ENCODE measurements at regions not wholly inside any gene's neighbourhood (a gene's known extent, or its start where the extent isn't known, plus 50 kb on each side); places are given as distances from the start of the nearest gene placed in this dataset.

GRCh38 chr16:14334366-14335080 lies 263.4 kb downstream of the MRTFB start:
- no peak for DNase-seq

- no peak for DNase-seq
Measured at GRCh38 chr16:14333361-14333760, 262.2 kb downstream of the MRTFB start.

GRCh38 chr16:14331020-14331419 lies 259.9 kb downstream of the MRTFB start:
- no peak for DNase-seq

GRCh38 chr16:14329727-14330350 lies 258.7 kb downstream of the MRTFB start:
- DNase-seq: no peak

DNA sequence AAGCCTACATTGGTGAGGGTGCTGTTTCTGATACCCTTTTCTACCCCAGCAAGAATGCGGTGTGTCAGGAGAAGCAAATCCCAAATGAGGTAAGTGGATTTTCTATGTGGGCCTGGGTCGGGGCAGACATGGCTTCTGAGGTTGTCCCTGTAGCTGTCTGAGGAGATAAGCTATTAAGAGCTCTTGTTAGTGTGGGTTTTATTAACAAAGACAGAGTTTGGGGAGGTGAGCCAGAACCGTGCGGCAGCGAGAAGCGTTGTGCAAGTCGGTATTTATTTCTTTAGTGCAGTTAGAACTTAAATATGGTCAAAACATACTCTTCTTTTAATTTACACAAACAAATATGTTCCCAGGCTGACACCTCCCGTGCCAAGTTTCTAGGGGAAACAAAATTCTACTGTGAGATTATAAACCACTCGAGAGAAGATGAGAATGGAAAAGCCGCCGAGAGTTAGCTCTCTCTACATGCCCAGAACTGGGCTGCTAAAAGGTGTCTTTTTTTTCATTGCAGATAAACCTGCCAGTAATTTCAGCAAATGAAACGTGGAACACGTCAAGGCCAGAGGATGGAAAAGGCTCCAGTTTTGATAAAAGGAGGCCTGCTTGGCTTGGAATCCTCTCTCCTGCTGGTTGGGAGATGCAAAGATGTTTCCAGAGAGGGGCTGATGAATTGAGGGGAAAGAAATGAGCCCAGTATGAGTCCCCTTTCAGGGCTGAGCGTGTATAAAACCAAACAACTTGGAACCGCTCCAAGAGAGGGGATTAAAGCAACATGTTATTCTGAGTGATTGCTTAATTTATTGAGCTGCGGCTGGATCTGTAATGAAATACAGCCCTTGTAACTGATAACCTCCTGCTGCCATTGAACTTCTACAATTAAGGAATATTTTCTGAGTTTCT lies 254.6 kb downstream of the MRTFB start:
- DNase-seq: peak; percentile 36 to 64

DNA sequence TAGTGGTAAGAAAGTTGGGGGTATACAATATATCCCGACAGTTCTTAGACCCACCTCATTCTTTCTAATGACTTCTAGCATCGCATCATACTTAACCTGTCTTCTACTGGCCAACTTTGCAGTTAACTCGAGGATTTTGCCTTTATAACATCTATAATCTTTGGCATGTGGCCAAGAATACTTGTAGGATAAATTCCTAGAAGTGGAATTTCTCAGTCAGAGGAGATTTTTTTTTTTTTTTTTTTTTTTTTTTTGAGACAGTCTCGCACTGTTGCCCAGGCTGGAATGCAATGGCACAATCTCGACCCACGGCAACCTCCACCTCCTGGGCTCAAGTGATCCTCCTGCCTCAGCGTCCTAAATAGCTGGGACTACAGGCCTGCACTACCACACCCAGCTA lies 253.5 kb downstream of the MRTFB start:
- no peak for DNase-seq

- no peak for DNase-seq
Measured at GRCh38 chr16:14322186-14322585, 251.1 kb downstream of the MRTFB start.

DNA sequence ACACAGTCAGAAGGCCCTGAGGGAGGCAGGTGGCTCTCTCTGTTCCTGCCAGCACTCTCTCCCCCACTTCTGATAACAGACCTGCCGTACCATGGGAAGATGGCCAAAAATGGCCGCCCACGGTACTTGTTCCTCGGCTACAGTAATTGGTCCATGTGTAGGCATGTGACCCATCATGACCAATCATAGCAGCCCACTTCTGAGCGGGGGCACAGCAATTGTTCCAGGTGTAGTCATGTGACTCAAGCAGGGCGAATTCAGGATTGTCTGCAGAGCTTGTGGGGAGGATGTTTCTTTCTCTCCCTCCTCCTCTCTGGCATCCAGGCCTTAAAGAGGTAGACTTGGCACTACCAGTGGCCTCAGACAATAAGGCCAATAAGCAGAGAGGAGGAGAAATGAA lies 250.4 kb downstream of the MRTFB start:
- no peak for DNase-seq

- DNase-seq: no peak
Measured at GRCh38 chr16:14320406-14320805, 249.3 kb downstream of the MRTFB start.

Data from NCI-H446 (cell line).